ENCODE measurements at regions not wholly inside any gene's neighbourhood (a gene's known extent, or its start where the extent isn't known, plus 50 kb on each side); places are given as distances from the start of the nearest gene placed in this dataset.

DNA sequence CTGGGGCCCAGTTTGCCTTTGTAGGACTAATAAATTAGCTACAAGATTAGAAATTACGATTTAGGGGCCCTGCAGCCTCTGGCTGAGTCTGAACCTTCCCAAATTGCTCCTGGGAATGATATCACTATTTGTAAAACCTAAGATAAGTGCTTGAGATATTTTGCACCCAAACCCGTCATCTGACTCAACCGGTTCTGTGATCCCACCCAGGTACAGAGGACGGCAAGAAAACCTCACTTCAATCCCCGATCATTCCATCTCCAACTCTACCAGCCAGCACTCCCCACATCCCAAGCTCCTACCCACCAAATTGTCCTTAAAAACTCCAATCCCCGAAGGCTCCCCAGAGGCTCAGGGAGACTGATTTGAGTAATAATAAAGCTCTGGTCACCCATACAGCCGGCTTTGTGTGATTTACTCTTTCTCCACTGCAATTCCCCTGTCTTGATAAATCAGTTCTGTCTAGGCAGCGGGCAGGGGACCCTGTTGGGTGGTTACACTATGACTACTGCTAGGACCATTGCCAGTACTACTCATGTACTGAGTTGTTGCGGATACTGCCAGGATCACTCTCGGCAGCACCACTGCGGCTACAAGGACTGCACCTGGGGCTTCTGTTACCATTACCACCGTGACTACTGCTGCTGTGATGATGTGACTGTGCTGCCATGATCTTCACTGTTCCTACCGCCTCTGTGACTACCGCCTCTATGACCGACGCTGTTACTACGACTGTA is 73.1 kb downstream of the IRF8 start:
- DNase-seq = no peak

DNA sequence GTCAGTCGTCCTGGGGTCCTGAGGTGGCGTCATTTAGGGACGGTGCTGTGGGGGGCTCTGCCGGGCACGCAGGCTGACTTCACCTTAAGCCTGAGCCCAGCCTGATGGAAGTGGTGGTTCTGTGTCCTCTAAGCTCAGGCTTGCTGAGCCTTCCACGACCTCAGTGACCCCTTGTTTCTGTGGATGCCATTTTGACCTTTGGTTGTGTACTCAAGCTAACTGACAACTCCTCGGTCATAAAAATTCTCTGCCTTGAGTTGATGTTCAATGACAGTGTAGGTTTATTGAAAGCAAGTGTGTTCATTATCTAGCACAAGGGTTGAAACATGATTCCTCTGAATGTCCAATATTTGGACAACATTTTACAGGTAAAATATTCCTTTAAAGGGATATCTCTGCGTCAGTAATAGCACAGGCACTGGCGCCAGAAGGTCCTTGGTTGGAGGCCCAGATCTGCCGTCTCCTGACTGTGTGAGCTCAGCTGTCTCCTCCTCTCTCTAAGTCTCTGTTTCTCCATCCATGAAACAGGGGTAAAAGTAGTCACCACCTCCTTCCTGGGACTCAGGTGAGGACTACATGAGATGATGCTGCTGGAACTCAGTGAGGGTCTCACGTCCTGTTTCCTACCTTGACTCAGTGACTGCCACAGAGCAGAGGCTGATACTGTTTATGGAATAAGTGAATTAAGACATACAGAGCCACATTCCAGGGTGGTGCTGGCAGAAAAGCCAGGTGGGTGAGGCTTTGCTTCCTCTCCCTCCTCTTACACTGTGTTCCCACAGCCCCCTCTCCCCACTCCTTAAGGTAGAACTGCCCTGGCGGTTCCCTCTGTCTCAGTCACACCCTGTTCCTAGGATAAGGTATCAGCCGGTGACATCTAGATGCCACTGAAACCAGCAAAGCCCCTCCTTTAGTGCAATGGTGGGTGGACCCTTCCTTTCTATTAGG is 75.7 kb downstream of the IRF8 start:
- no peak for DNase-seq

DNA sequence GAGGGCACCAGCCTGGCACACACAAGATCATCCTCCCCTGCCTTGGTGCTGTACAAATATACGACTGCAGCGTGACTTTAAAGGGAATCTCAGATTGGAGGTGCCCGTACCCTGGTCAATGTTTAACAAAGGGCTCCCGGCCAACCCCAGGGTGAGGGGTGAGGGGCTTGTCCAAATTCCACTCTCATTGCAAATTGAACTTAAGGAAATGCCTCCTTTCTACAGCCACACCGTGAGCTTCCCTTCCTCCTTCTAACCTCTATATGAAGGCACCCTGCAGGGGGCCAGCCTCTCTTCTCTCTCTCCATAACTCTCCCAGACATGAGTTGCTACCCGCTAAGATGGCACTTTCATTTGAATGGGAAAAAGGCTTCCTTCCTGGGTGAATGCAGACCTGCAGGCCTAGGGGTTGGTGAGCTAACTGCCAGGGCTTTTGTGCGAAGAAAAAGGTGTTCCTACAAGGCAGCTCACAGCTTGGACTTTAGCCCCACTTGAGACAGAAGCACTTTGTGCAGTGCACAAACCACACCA is 76.6 kb downstream of the IRF8 start:
- DNase-seq = no peak

DNA sequence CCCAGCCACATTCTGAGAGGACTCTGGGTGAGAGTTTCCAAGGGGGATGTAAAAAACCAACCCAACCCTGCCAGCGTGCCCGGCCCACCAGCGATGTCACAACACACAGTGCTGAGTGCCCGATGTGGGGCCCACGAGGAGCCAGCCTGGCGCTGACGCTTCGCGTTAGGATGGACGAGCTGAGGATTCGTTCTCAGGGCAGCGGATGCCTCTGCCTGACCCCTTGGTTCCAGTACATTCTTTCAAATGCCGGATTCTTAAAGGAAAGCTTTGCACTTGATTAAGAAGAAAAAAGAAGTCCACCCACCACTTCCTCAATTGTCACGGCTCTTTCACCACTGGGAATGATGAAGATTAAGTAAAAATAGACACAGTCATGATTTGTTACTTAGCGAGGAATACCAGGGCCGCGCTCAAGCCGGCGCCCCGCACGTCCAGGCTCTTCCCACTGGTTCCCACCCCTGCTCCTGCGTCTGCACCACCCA is 79.4 kb downstream of the IRF8 start:
- no peak for DNase-seq

DNA sequence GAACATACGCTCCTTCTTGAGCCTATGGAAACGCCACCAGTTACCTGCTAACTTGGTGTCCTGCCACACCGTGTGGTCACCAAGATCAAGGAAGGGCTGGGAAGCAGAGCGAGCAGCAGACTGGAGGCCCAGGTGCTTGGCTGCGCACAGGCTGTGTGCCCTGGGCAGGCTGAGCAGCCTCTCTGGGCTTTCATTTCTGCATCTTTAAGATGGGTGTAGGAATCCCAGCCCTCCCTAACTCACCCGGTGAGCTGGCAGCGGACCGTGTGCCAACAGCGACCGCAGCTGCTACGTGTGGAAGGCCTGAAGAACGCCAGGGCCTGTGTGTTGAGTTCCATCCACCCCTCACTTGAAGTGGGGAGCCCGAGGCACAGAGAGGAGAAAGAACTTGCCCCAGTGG is 80.0 kb downstream of the IRF8 start:
- DNase-seq = no peak

DNA sequence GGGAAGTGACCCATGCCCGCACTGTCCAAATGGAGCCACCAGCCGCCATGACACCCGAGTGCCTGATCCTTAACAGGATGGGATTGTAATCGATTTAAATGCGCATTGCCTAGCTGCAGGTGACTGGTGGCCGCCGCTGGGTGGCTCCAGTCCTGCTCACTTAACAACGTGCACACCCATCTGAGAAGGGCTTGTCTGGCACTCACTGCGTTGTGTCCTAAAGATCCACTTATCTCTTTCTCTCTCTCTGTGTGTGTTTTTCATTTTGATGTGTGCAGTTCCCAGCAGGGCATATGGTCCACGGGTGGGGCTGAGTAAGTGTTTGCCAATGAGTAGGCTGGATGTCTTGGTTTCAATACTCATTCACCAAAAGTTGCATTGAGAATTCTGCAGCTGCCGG is 80.6 kb downstream of the IRF8 start:
- no peak for DNase-seq

DNA sequence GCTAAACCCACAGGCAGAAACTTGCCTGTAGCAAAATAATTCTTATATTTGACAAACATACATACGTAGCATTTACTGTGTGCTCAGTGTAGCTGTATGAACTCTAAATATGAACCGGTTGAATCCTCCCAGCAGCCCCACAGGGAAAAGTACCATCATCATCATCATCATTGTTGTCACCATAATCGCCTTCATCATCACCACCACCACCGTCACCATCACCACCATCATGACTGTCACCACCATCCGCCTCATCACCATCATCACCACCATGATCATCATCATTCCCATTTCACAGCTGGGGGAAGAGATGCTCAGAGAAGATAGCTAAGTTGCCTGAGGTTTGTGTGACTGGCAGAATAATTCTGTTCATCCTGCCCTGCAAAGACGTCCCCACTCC is 81.7 kb downstream of the IRF8 start:
- no peak for DNase-seq

DNA sequence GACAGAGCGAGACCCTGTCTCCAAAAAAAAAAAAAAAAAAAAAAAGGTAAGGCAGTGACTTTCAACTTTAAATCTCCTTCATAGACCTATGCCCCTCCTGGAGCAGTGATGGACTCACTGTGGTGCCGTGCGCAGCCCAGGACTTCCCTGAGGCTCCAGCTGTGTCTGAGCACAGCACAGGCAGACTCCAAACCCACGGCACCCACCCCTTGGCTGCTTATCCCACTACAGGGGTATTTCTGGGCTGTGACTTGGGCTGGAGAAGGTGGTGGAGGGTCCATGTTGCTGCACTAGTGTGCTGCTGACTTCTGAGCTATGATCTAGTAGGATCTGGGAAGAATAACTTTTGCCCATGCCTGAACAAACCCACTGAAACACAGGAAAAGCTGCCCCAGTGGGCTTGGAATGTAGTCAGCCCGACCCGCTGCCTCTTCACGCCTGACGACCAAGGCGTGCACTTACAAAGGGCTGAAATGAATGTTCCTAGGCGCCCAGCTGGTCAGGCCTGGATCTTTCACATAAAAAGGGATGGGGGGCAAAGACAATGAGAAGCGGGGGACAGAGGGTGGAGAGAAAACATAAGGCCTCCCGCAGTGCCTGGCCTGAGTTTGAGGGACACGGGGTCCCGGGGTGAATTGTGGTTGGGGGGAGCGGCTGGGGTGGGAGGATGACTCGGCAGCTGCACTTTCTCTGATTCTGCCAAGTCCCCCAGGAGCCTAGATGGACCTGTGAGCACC is 83.0 kb downstream of the IRF8 start:
- no peak for DNase-seq

DNA sequence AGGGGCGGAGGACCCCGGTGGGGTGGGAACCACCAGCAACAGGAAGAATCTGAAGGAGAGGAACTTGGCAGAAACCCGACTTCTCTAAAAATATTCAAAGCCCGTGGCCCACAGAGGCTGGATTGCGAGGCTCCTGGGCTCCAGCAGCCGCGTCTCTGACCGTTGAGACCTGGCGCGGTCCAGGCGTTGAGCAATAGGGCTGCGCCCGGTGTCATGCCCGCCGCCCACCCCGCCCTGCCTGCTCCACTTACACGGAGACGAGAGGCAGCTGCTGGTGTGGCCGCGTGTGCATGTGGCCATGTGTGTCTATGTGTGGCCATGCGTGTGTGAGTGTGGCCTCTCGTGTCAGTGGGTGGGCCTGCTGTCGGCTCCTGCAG is 83.6 kb downstream of the IRF8 start:
- DNase-seq = no peak

DNA sequence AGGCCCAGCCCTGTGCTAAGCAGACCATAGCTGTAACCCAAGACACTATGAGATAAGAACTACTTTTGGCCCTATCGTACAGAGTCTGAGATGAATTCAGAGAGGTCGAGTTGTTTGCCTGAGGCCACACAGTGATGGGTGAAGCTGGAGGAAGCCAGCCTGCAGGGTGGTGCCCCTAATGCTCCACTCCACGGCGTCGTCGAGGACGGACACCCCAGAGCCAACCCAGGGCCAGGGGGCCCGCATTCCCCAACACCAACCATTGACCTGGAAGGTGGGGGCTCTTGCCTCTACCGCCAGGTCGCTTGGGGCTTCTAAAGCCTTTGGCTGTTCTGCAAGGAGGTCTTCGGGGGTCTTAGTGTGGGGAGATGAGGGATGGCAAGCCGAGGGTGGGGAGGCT is 84.1 kb downstream of the IRF8 start:
- no peak for DNase-seq

DNA sequence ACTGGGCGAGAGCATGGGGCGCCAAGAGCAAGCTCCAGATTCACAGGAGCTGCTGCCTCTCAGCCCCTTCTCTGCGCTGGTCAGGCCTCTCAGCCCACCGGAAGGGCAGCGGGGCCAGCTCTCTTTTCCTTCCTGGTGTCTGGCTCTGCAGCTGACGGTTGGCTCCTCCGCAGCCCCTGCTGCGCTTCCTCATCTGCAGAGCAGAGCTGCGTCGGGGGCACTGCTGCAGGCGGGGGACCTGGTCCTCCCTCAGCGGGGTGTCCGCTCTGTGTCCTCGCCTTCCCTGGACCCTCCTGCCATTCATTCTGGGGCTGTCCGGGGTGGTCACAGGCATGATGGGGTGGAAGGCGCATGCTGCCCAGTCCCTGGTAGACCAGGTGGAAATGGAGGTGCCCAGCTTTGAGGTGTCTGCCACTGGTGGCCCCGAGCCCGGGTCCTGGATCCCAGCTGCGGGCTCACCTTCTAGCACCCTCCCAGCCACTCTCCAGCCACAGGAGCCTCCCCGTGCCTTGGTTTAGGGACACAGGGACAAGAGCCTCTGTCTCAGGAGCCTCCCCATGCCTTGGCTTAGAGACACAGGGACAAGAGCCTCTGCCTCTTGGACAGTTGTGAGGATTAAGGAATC is 84.8 kb downstream of the IRF8 start:
- DNase-seq = no peak

DNA sequence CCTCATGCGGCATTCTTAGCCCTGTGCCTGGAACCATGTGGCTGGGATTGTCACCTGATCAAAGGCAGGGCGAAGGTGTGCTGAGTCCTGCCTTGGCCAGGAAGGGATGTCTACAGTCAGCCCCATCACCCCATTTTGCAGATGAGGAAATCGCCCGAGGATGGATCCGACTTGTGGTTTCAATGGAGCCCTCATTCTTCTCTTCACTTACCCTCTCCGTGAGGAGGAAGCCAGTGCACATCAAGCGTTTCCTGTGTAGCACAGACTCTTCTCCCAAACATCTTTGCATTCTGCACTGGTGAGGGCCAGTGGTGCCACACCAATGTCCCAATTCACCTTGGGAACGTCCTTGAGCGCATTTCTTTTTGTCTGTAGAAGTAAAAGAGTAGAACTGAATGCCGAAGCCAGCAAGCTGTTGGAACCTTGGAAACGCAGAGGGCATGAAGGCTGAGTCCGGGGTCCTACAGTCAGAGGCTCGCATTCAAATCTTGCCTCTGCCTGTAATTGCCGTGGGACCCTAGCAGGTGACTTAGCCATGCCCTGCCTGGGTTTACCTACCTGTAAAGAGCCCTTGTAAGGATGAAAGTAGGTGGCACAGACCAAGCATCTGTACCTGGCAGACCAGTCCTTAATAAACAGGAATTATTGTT is 85.4 kb downstream of the IRF8 start:
- no peak for DNase-seq

DNA sequence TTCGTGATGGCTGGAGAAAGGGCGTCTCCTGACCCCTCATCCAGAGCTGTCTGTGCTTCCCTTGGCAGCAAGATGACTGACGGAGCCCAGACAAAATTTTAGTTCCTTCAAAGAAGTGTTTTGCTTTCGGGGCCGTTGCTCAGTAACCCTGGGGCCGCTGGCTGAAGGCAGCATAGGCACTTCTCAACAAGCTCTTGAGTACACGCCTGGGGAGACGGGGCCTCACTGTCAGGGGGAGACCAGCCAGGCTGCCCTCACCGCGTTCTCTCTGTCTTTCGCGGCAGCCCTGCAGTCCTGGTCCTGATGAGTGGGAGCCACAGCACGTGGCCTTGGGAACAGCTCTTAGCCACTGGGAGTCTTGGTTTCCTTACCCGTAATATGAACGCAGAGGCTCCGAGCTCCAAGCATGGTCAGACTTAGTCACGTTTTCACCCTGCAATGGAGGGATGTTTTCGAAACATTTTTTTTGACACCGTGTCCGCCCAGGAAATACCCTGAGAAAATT is 86.0 kb downstream of the IRF8 start:
- no peak for DNase-seq

DNA sequence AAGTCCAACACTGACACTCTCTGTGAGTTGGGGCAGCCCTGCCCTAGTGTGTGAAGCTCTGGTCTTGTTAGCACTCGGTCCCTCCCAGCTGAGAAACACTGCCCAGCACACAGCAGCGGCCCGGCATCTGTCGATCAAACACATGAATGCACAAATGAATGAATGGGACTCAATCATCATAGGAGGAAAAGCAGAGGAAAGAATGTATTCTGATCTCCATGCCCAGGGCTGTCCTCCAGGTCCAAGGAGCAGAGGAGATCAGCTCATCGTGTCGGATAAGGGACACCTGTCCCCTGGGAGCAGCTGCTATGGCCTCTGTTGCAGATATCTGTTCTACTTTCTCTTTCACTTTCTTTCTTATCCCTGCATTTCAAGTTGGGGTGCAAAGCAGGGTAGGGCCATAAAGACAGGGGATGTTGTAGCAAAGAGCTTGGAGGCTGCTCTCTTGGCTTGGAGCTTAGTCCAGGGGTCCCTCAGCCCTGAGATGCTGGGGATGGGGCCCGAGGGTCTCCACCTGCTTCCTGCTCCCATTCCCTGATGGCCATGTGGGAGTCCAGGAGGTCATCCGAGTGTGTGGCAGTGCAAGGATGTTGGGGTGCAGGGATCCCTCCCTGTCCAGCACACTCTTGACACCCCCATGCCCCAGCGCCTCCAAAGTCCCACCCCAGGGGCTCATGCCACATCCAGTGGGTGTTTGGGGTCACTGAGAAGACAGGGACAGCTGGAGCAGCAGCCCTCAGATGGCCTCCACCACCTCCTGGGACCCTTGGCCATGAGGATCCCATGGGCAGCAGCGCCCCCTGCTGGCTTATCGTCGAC is 88.2 kb downstream of the IRF8 start:
- DNase-seq = peak; percentile 13

DNA sequence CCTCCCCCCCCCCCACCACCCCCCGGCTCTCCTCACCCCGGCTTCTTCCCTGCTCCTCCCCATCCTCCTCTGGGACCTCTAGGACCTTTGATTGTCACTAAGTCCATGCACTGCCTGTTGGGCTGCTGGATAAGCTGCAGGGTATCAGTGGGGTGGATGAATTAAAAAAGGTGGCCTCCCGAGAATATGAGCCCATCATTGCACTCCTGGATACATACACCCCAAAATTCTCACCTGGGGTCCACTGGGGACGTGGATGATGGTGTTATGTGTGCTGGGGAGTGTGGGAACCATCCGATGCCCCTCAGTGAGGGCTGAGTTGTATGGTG is 88.8 kb downstream of the IRF8 start:
- no peak for DNase-seq

DNA sequence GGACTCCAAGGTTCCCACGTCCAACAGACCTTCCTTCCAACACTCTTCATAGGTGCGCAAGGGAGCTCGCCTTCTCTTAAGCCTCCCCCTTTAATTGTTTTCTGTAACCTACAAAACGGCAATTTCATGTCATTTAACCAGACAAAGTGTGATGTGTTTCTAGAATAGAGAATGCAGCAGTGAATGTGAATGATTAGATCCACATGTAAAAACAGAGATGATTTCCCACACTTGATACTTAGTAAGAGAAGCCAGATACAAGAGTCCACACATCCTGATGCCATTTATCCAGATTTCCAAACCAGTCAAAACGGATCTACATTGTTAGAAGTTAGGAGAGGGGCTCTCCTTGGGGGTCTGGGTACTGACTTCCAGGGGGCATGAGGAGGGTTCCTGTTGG is 89.3 kb downstream of the IRF8 start:
- DNase-seq = no peak

DNA sequence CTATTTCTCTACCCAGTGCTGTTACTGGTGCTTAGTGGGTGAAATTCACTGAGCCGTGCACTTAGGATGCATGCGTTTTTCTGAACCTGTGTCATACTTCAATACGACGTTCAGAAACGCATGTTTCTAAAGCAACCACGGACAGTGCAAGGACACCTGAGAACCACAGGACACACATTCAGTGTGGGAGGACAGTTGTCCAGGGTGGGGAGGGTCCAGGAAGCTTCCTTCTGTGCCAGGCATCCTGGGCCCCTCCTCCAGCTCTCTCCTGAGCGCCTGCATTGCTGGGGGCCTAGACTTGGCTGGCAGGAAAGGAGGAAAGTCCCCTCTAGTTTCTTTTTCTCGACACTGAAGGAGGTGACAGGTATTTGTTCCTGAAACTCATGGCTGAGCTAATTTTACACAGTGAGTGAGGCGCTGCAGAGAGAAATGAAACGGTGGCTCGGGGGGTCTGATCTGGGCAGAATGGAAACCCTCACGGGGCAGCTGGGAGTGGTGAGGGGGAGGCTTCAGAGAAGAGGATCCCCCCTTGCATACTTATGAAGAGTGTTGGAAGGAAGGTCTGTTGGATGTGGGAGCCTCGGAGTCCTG is 89.9 kb downstream of the IRF8 start:
- DNase-seq = peak; percentile 18

DNA sequence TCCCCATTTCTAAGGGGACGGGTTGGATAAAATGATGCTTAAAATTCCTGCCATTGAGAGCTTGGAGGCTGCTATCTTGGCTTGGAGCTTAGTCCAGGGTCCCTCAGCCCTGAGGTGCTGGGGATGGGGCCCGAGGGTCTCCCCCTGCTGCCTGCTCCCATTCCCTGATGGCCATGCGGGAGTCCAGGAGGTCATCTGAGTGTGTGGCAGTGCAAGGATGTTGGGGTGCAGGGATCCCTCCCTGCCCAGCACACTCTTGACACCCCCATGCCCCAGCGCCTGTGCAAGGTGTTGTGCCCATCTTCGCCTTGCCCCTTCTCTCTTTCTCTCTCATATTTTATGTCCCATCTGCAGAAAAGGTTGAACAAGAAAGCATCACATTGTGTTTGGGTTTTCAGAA is 90.4 kb downstream of the IRF8 start:
- no peak for DNase-seq

DNA sequence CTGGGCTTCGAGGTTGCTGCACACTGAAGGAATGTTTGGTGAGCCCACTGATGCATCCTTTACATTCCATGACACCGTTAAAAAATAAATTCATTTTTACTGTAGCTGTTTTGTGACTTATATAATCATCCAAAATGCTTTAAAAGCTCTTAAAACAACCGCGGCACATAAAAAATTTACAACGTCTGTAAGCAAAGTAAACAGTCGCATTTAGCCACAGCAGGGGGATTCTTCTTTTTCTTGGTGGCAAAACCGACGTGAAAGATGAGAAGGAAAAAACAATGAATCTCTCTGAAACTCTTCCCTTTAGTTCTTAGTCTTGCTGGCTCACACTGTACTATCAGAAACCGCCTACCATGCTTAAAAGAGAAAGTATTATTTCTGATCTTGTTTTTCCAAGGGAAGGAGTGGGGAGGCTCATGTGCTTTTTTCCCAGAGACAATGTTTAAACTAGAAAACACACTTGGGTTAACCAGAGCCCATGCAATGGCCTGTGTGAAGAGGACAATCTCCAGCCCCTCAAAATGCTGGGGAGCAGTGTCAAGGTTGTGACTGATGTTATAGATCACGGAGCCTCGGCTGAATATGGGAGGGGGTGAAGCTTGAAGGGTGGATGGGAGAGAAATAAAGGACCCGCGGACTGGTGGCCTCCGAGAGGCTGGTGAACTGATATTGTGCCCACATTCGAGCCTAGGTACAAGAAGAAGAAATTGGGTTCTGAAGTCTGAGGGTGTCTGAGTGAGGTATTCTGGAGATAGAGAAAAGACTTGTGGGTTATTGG is 91.1 kb downstream of the IRF8 start:
- DNase-seq = no peak

DNA sequence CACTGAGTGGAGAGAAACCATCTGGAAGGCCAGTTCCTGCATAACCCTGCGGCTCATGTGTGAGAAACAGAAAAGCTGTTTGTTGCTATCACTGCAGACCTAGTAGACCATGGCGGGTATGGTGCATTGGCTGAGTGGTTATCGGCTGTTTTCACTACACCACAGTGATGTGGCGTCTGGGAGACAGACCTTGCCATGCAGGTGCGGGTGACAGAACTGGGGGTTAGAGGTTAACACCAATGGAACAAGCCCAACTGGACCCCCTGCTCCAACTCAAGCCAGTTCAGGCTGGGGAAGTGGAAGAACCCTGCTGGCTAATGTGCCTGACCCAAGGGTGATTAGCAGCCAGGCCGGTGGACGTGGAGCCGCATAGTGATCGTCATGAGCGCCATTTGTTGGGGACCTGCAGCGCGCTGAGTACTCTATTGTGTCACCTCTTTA is 91.9 kb downstream of the IRF8 start:
- DNase-seq = no peak

All from stimulated activated naive CD4-positive, alpha-beta T cell treated with Interleukin-2 at 50 U/mL for 16 hours (primary cell).